ENCODE measurements at regions not wholly inside any gene's neighbourhood (a gene's known extent, or its start where the extent isn't known, plus 50 kb on each side); places are given as distances from the start of the nearest gene placed in this dataset.

- TF ChIP-seq REST (IDR thresholded peaks at IDR 0.05; ENCODE audit: insufficient read depth in 1 of 2, low read depth in 2 of 2, low read length in 2 of 2) (no peak), POLR2AphosphoS5 (IDR thresholded peaks at IDR 0.05; ENCODE audit: low read depth, low read length) (no peak), SIN3A (IDR thresholded peaks at IDR 0.05; ENCODE audit: borderline replicate concordance, insufficient read depth, low read length) (no peak)
These were observed 312.9 kb upstream of the SEMA3A start for GRCh38 chr7:84507529-84507928.

Data from PFSK-1 (cell line).